HepG2 (cell line): ENCODE measurements at regions not wholly inside any gene's neighbourhood (a gene's known extent, or its start where the extent isn't known, plus 50 kb on each side); places are given as distances from the start of the nearest gene placed in this dataset.

Experiments used
- CTCF ChIP-seq: sonication (generic); formaldehyde crosslinking; IDR thresholded peaks from 2 replicates; pipeline ENCODE4 v1.5.0; 2020; ENCODE audit warnings: mild to moderate bottlenecking, missing genetic modification reagents, moderate library complexity
- GABPA ChIP-seq, 2 experiments: IDR thresholded peaks; 2 replicates each; pipeline ENCODE4 v1.6.1; 2011 to 2016; ENCODE audit warnings: low read depth in 2 of 2, low read length in 1 of 2, missing biosample characterization in 1 of 2, missing genetic modification characterization in 1 of 2
- HMGXB4 ChIP-seq, 2 experiments: sonication (generic) in 1 of 2; formaldehyde crosslinking in 1 of 2; IDR thresholded peaks; 2 replicates each; pipeline versions ENCODE4 v1.4.0 to v1.6.1; 2018 to 2020; ENCODE audit warnings: missing genetic modification reagents in 2 of 2, borderline replicate concordance in 1 of 2, low read depth in 1 of 2, mild to moderate bottlenecking in 1 of 2, missing biosample characterization in 1 of 2
- LCORL ChIP-seq, 2 experiments: fragments of 450-650 bp in 1 of 2; sonication (generic) in 1 of 2; formaldehyde crosslinking in 1 of 2; IDR thresholded peaks; 2 replicates each; pipeline versions ENCODE4 v1.5.0 to v1.6.1; 2017 to 2020; ENCODE audit warnings: antibody characterized with exemption in 1 of 2, missing genetic modification reagents in 1 of 2
- ZNF234 ChIP-seq: sonication (generic); formaldehyde crosslinking; conservative IDR thresholded peaks from 2 replicates; pipeline ENCODE4 v1.5.1; 2020; ENCODE audit warnings: mild to moderate bottlenecking, missing genetic modification reagents
- ZNF264 ChIP-seq: sonication (generic); formaldehyde crosslinking; IDR thresholded peaks from 2 replicates; pipeline ENCODE4 v1.4.0; 2020; ENCODE audit warnings: missing genetic modification reagents

- TF ChIP-seq LCORL (IDR thresholded peaks at IDR 0.05) (no peak), LCORL (CRISPR knock-in tag; IDR thresholded peaks at IDR 0.05) (no peak), HMGXB4 (CRISPR knock-in tag; IDR thresholded peaks at IDR 0.05; ENCODE audit: borderline replicate concordance in 1 of 2, low read depth in 1 of 2) (no peak), ZNF264 (no peak), ZNF234 (CRISPR knock-in tag) (no peak), GABPA (IDR thresholded peaks at IDR 0.05; ENCODE audit: low read depth, low read length) (no peak), GABPA (CRISPR knock-in tag; IDR thresholded peaks at IDR 0.05; ENCODE audit: low read depth) (no peak), CTCF (no peak)
These were observed 54.1 kb upstream of the KCNG1 start for GRCh38 chr20:51076786-51077685.
